Prostate gland (tissue), 2 donors: ENCODE measurements at regions not wholly inside any gene's neighbourhood (a gene's known extent, or its start where the extent isn't known, plus 50 kb on each side); places are given as distances from the start of the nearest gene placed in this dataset.
"Not testable (repeated sequence)": the region's sequence is repeated elsewhere in the genome, so short reads cannot be mapped to it uniquely, and the experiment has no call there.

Source experiments
- CTCF ChIP-seq, 4 experiments: fragments of 200-600 bp in 2 of 4; fragments of 450-650 bp in 2 of 4; sonication (generic) in 2 of 4; IDR thresholded peaks; 1 replicate in 3 of 4; 2 replicates in 1 of 4; pipeline ENCODE4 v1.5.1; 2016 to 2019; ENCODE audit warnings: antibody characterized with exemption in 4 of 4, mild to moderate bottlenecking in 2 of 4, moderate library complexity in 2 of 4
- POLR2A ChIP-seq: fragments of 450-650 bp; IDR thresholded peaks from one replicate; pipeline ENCODE4 v1.6.1; 2016; ENCODE audit warnings: antibody characterized with exemption, mild to moderate bottlenecking

DNA sequence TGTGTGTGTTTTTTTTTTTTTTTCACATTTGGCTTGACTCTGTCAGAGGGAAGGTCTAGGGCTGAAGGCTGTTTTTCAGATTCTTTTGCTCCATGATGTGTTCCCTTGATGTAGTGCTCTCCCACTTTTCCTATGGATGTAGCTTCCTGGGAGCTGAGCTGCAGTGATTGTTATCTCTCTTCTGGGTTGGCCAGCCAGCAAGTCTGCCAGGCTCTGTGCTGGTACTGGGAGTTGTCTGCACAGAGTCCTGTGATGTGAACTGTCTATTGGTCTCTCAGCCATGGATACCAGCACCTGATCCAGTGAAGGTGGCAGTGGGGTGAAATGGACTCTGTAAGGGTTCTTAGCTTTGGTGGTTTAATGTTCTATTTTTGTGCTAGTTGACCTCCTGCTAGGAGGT is 377.4 kb upstream of the MAN1A1 start:
- not testable (repeated sequence) for TF ChIP-seq CTCF (IDR thresholded peaks at IDR 0.05); POLR2A
